ENCODE measurements at regions not wholly inside any gene's neighbourhood (a gene's known extent, or its start where the extent isn't known, plus 50 kb on each side); places are given as distances from the start of the nearest gene placed in this dataset.

- H3K27ac ChIP-seq: no peak overlapping the region
- DNase-seq: no peak
- H3K27me3 ChIP-seq (ENCODE audit: low read depth): no peaks in the 10 kb centered on the region
- H3K9me3 ChIP-seq: no peaks in the 10 kb centered on the region
- intact Hi-C loops (cut with DNase I): no loop called here
- peaks cover 5% of the 10 kb centered on the region for H3K4me1 ChIP-seq
- no peak for ATAC-seq
- H3K4me3 ChIP-seq: no peak overlapping the region
- H3K36me3 ChIP-seq: no peaks in the 10 kb centered on the region
- TF ChIP-seq CTCF (IDR thresholded peaks at IDR 0.05): no peak
Measured at GRCh38 chr2:19576411-19576810, 218.0 kb upstream of the OSR1 start.

GRCh38 chr2:19575641-19576040 is 217.2 kb upstream of the OSR1 start:
- TF ChIP-seq CTCF (IDR thresholded peaks at IDR 0.05): no peak
- Histone ChIP-seq H3K4me1 (peaks cover 5% of the 10 kb centered on the region), H3K27me3 (ENCODE audit: low read depth) (no peaks in the 10 kb centered on the region), H3K27ac (no peak overlapping the region), H3K9me3 (no peaks in the 10 kb centered on the region), H3K4me3 (no peak overlapping the region), H3K36me3 (no peaks in the 10 kb centered on the region)
- intact Hi-C loops (cut with DNase I): no loop called here
- DNase-seq (no peak), ATAC-seq (no peak)

DNA sequence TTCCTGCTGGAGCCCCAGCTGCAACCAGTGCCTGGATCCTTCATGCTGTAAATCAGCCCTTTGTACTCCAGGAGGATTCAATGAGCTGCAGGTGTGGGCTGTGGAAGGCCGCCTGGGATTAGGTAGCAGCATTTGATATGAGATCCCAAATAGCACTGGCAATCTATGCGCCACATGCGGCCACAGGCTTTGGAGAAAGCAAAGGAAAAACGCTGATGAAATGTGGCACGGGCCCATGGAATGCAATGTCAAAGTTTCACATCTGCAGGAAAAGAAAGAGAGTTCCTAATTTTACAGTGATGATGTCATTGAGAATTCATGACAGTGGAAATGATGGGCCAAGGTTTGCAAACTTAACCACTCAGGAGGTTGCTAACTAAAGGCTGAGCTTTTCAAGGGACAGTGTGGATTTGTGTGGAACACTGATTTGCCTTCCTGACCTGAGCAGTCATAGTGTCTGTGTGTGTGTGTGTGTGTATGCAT is 216.4 kb upstream of the OSR1 start:
- TF ChIP-seq CTCF (IDR thresholded peaks at IDR 0.05): no peak
- DNase-seq (peak; percentile 49), ATAC-seq (peak; percentile 9 to 32)
- intact Hi-C loops (cut with DNase I): no loop called here
- Histone ChIP-seq H3K36me3 (no peaks in the 10 kb centered on the region), H3K4me1 (peaks cover 5% of the 10 kb centered on the region), H3K4me3 (no peak overlapping the region), H3K27me3 (ENCODE audit: low read depth) (no peaks in the 10 kb centered on the region), H3K27ac (no peak overlapping the region), H3K9me3 (no peaks in the 10 kb centered on the region)

DNA sequence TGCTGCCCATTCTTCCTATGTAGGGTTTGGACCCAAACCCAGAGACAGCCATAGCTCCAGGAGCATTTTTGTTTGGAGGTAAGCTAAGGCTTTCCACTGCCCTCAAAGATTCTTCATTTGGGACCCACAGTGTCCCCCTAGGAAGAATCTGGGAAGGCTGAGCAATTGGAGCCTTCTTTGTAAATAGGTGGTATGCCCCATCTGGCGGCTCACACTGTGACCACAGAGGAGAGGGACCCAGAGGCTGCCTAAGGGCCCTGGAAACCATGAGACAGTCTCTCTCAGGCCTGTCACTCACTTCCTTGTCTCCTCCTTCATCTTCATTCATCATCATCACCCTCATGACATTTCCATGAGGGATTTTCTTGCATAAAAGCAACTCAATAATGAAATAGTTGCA is 215.4 kb upstream of the OSR1 start:
- no peak overlapping the region for H3K4me3 ChIP-seq
- no peaks in the 10 kb centered on the region for H3K27me3 ChIP-seq (ENCODE audit: low read depth)
- H3K9me3 ChIP-seq: no peaks in the 10 kb centered on the region
- intact Hi-C loops (cut with DNase I): no loop called here
- DNase-seq (no peak), ATAC-seq (no peak)
- no peak overlapping the region for H3K27ac ChIP-seq
- no peaks in the 10 kb centered on the region for H3K36me3 ChIP-seq
- TF ChIP-seq CTCF (IDR thresholded peaks at IDR 0.05): no peak
- H3K4me1 ChIP-seq: peaks cover 5% of the 10 kb centered on the region

GRCh38 chr2:19571773-19572172 is 213.3 kb upstream of the OSR1 start:
- intact Hi-C loops (cut with DNase I): no loop called here
- H3K9me3 ChIP-seq: no peaks in the 10 kb centered on the region
- no peak overlapping the region for H3K4me3 ChIP-seq
- peaks cover 5% of the 10 kb centered on the region for H3K4me1 ChIP-seq
- TF ChIP-seq CTCF (IDR thresholded peaks at IDR 0.05): no peak
- no peak overlapping the region for H3K27ac ChIP-seq
- H3K36me3 ChIP-seq: no peaks in the 10 kb centered on the region
- H3K27me3 ChIP-seq (ENCODE audit: low read depth): no peaks in the 10 kb centered on the region
- ATAC-seq (no peak), DNase-seq (no peak)

DNA sequence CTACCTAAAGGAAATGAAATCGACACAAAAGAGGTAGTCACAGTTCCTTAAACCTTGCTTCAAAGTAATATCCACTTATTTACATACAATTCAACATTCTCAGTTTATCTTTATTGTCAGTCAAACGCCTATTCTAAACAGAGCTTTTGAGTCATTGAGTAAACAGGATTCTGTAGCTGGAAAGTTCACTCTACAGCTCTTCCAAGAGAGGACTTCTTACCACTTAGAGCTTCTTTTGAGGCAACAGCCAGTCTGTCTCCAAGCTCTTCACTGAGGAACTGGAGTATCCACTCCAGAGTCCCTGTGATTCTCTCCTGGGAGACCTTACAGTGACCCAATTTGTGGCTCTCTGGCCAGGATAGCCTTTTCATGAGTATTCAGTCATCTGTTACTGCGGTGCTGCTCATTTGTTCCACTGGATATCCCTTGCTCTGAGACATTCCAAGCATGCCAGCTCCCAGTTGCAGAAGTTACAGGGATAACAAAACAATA is 210.9 kb upstream of the OSR1 start:
- DNase-seq: no peak
- no peak for TF ChIP-seq CTCF (IDR thresholded peaks at IDR 0.05)
- intact Hi-C loops (cut with DNase I): no loop called here

More for the DNA sequence above, 210.9 kb upstream of the OSR1 start:
- no peak overlapping the region for H3K27ac ChIP-seq
- ATAC-seq: no peak
- H3K36me3 ChIP-seq: no peaks in the 10 kb centered on the region
- no peak overlapping the region for H3K4me3 ChIP-seq
- H3K27me3 ChIP-seq (ENCODE audit: low read depth): no peaks in the 10 kb centered on the region
- H3K9me3 ChIP-seq: no peaks in the 10 kb centered on the region
- peaks cover 5% of the 10 kb centered on the region for H3K4me1 ChIP-seq
